Ovary (tissue), 7 donors: ENCODE measurements at regions not wholly inside any gene's neighbourhood (a gene's known extent, or its start where the extent isn't known, plus 50 kb on each side); places are given as distances from the start of the nearest gene placed in this dataset.

Experiments
- DNase-seq, 5 donors: peaks; one replicate each; pipeline ENCODE4 v3.0.0-alpha.2; 2019 to 2020
- H3K27ac ChIP-seq, 2 donors: fragments of 200-600 bp; one replicate each; pipeline versions ENCODE4 v1.5.1 to v1.8.0; 2019 to 2022
- H3K27me3 ChIP-seq: fragments of 200-600 bp; one replicate; pipeline ENCODE4 v1.8.0; 2022
- H3K36me3 ChIP-seq: fragments of 200-600 bp; sonication (generic); one replicate; pipeline ENCODE4 v1.5.1; 2019
- H3K4me1 ChIP-seq: one replicate; pipeline ENCODE4 v1.8.1; 2013; ENCODE audit warnings: mild to moderate bottlenecking, moderate library complexity; ENCODE audit not compliant: insufficient read depth
- H3K4me3 ChIP-seq: fragments of 200-600 bp; sonication (generic); one replicate; pipeline ENCODE4 v1.5.1; 2017
- H3K9me3 ChIP-seq, 2 donors: fragments of 200-600 bp in 1 of 2; sonication (generic) in 1 of 2; one replicate each; pipeline versions ENCODE4 v1.5.1 to v1.8.1; 2013 to 2019; ENCODE audit warnings: mild to moderate bottlenecking in 1 of 2, moderate library complexity in 1 of 2
- EP300 ChIP-seq: sonication (generic); formaldehyde crosslinking; IDR thresholded peaks from one replicate; pipeline ENCODE4 v1.6.1; 2017; ENCODE audit warnings: antibody characterized with exemption
- POLR2A ChIP-seq: fragments of 450-650 bp; IDR thresholded peaks from one replicate; pipeline ENCODE4 v1.6.1; 2017; ENCODE audit warnings: antibody characterized with exemption, mild to moderate bottlenecking, moderate library complexity
- WGBS, 3 donors: extraction: QIAGEN DNeasy Blood & Tissue Kit in 1 of 3; methylation state at CpG; one replicate each; pipeline versions ENCODE4 v1.1.5 to v1.1.7; 2013 to 2017; 5-methylcytosine and 5-hydroxymethylcytosine counted together
- intact Hi-C, 4 donors: fragments of 100-400 bp; cut with DNase I; formaldehyde crosslinking; loops; one replicate each; pipeline versions ENCODE4 v1.11.0 to v1.15.1; 2022 to 2023
- TF ChIP-seq, protein P1 (sequence below), 3 donors: fragments of 450-650 bp in 2 of 3; fragments of 200-600 bp in 1 of 3; IDR thresholded peaks; one replicate each; pipeline versions ENCODE4 v1.5.1 to v1.8.0; 2016 to 2022; ENCODE audit warnings: antibody characterized with exemption in 3 of 3, mild to moderate bottlenecking in 1 of 3
- donor health status: DM: no; HTN: no; CAD: no; lungs with moderate emphysema.
- donor health status: DM: no; HTN: no; CAD: no.
- donor health status: Bipolar disorder and iron deficiency.
- donor health status: DM: no; HTN: no; CAD: no.
- donor health status: DM: yes; HTN: yes; CAD: no.

DNA sequence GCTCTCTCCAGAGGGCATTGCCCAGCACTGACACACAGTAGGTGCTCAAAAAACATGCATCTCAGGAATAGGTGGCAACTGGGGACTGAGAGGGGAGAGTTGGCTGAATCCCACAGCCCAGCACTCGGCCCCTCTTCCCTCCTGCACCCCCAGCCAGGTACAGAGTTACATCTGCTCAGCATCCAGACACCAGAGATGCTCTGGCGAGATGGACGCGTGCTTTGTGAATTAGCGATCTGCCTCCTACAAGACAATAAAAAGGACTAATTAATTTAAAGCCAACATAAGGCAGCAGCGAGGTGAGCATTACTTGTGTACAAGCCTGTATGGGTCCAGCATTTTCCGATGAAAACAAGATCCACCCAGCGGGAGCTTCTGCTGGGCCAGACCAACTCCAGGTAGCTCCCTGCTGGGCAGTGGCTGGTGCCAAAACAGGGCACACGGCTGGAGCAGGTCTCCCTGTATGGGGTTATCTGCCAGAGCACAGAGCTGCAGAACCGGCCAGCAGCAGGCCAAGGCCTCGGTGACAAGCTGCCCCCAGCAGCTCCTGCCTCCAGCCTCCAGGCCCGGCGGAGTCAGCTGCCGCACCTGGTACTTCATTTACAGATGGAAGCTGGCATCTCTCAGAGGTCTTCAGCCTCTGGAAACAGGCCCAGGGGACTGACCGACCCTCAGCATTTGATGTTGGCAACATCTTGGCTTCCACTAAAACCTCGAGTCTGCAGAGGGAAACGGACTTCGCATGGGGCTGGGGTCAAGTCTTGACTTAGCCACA lies 219.7 kb upstream of the SDK2 start:
- no peaks in the 10 kb centered on the region for H3K9me3 ChIP-seq
- intact Hi-C loops, result no loop called here

DNA sequence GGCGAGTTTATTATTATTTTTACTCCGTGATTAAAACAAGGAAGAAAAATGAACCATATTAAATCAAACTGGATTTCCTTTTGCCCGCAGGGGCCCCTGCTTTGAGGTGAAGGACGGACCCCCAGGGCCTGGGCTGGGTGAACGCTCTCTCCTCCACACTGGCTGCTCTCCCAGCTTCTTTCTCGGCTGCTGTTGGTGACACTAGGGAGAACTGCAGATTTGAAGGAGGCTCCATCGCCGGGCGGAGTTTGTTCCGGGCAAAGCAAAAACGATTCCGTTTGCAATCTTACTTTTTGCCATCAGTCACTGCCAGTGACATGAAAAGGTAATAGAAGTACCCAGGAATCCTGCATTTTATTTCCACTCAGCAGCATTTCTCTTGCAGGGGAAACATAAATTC lies 221.6 kb upstream of the SDK2 start:
- H3K4me3 ChIP-seq, result no peak overlapping the region
- no peaks in the 10 kb centered on the region for H3K9me3 ChIP-seq
- no peaks in the 10 kb centered on the region for H3K27me3 ChIP-seq
- TF ChIP-seq EP300, result no peak
- TF ChIP-seq, protein P1, sequence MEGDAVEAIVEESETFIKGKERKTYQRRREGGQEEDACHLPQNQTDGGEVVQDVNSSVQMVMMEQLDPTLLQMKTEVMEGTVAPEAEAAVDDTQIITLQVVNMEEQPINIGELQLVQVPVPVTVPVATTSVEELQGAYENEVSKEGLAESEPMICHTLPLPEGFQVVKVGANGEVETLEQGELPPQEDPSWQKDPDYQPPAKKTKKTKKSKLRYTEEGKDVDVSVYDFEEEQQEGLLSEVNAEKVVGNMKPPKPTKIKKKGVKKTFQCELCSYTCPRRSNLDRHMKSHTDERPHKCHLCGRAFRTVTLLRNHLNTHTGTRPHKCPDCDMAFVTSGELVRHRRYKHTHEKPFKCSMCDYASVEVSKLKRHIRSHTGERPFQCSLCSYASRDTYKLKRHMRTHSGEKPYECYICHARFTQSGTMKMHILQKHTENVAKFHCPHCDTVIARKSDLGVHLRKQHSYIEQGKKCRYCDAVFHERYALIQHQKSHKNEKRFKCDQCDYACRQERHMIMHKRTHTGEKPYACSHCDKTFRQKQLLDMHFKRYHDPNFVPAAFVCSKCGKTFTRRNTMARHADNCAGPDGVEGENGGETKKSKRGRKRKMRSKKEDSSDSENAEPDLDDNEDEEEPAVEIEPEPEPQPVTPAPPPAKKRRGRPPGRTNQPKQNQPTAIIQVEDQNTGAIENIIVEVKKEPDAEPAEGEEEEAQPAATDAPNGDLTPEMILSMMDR (IDR thresholded peaks at IDR 0.05), result no peak
- no peak for TF ChIP-seq POLR2A
- DNase-seq, result no peak
- no peaks in the 10 kb centered on the region for H3K4me1 ChIP-seq
- H3K36me3 ChIP-seq, result no peaks in the 10 kb centered on the region
- intact Hi-C loops, result no loop called here
- no peak overlapping the region for H3K27ac ChIP-seq
- 4 to 12% (median 9%) methylated on average over 12 of the region's 12 CpGs for WGBS, 3 donors

More for the DNA sequence above, 219.7 kb upstream of the SDK2 start:
- no peaks in the 10 kb centered on the region for H3K27me3 ChIP-seq
- no peak overlapping the region for H3K27ac ChIP-seq
- no peaks in the 10 kb centered on the region for H3K4me1 ChIP-seq
- no peak overlapping the region for H3K4me3 ChIP-seq
- no peaks in the 10 kb centered on the region for H3K36me3 ChIP-seq
- 82 to 87% (median 82%) methylated on average over 18 of the region's 18 CpGs for WGBS, 3 donors
- TF ChIP-seq, protein P1 (IDR thresholded peaks at IDR 0.05), result no peak
- TF ChIP-seq EP300 (no peak), POLR2A (no peak)
- no peak for DNase-seq

GRCh38 chr17:73867056-73867455 lies 222.8 kb upstream of the SDK2 start:
- Histone ChIP-seq H3K36me3 (no peaks in the 10 kb centered on the region), H3K4me1 (no peaks in the 10 kb centered on the region), H3K9me3 (no peaks in the 10 kb centered on the region), H3K27ac (no peak overlapping the region), H3K27me3 (no peaks in the 10 kb centered on the region), H3K4me3 (no peak overlapping the region)
- no peak for DNase-seq
- intact Hi-C loops, result no loop called here
- 80 to 85% (median 84%) methylated on average over 12 of the region's 12 CpGs for WGBS, 3 donors
- TF ChIP-seq, protein P1 (IDR thresholded peaks at IDR 0.05), result no peak
- TF ChIP-seq POLR2A (no peak), EP300 (no peak)

- H3K27ac ChIP-seq, result no peak overlapping the region
- TF ChIP-seq, protein P1 (IDR thresholded peaks at IDR 0.05), result no peak
- TF ChIP-seq EP300 (no peak), POLR2A (no peak)
- no peaks in the 10 kb centered on the region for H3K4me1 ChIP-seq
- no peaks in the 10 kb centered on the region for H3K36me3 ChIP-seq
- intact Hi-C loops, result no loop called here
- H3K27me3 ChIP-seq, result no peaks in the 10 kb centered on the region
- no peak overlapping the region for H3K4me3 ChIP-seq
- H3K9me3 ChIP-seq, result no peaks in the 10 kb centered on the region
- WGBS, 3 donors, result 78 to 81% (median 80%) methylated on average over 6 of the region's 6 CpGs
- DNase-seq, result no peak
These were observed 225.8 kb upstream of the SDK2 start for GRCh38 chr17:73870068-73870467.
